HEK293 (cell line): ENCODE measurements at regions not wholly inside any gene's neighbourhood (a gene's known extent, or its start where the extent isn't known, plus 50 kb on each side); places are given as distances from the start of the nearest gene placed in this dataset.

Experiments used
- CTCF ChIA-PET: fragments of 350-600 bp; formaldehyde crosslinking; extraction: SDS; loops from one replicate; lab custom pipeline; 2021; ENCODE audit warnings: antibody characterized with exemption; lab: Yijun Ruan, JAX
- POLR2A ChIA-PET: fragments of 300-600 bp; formaldehyde crosslinking; extraction: SDS; loops from one replicate; lab custom pipeline; 2020; ENCODE audit warnings: antibody characterized with exemption, inconsistent platforms; lab: Yijun Ruan, JAX
- H3K27ac ChIP-seq: fragments of 200-500 bp; sonication (Bioruptor generic); 2 replicates; pipeline ENCODE4 v1.5.1; 2014; ENCODE audit warnings: low read depth, low read length, control low read depth, inconsistent platforms; ENCODE audit errors: extremely low read depth
- H3K36me3 ChIP-seq, 2 experiments: fragments of 200-500 bp in 1 of 2; sonication (Bioruptor generic) in 1 of 2; 1 replicate in 1 of 2; 2 replicates in 1 of 2; pipeline ENCODE4 v1.5.1; 2014 to 2017; ENCODE audit warnings: inconsistent platforms in 2 of 2, low read length in 2 of 2; ENCODE audit not compliant: control insufficient read depth in 2 of 2, insufficient read depth in 1 of 2
- H3K4me1 ChIP-seq: fragments of 200-500 bp; sonication (Bioruptor generic); 2 replicates; pipeline ENCODE4 v1.5.1; 2014; ENCODE audit warnings: mild to moderate bottlenecking, low read length, inconsistent platforms; ENCODE audit not compliant: control insufficient read depth, insufficient read depth
- H3K4me3 ChIP-seq: 2 replicates; pipeline ENCODE4 v1.5.1; 2011; ENCODE audit warnings: low read depth, mild to moderate bottlenecking, control low read depth, low read length, moderate library complexity
- H3K9me3 ChIP-seq: fragments of 200-500 bp; sonication (Bioruptor generic); 2 replicates; pipeline ENCODE4 v1.5.1; 2014; ENCODE audit warnings: low read depth, low read length, inconsistent platforms; ENCODE audit not compliant: control insufficient read depth, insufficient read depth
- BCL11A ChIP-seq: fragments of 450-650 bp; formaldehyde crosslinking; IDR thresholded peaks from 2 replicates; pipeline ENCODE4 v1.5.1; 2016; ENCODE audit warnings: low read depth, missing biosample characterization, missing genetic modification characterization
- IKZF3 ChIP-seq: fragments of 450-650 bp; IDR thresholded peaks from 2 replicates; pipeline ENCODE4 v1.5.0; 2018; ENCODE audit warnings: missing biosample characterization, mild to moderate bottlenecking, missing genetic modification characterization, moderate library complexity
- KLF1 ChIP-seq: fragments of 450-650 bp; formaldehyde crosslinking; IDR thresholded peaks from 2 replicates; pipeline ENCODE4 v1.5.1; 2016; ENCODE audit warnings: missing biosample characterization, missing genetic modification characterization
- OVOL3 ChIP-seq: fragments of 450-650 bp; formaldehyde crosslinking; IDR thresholded peaks from 2 replicates; pipeline ENCODE4 v1.5.1; 2016; ENCODE audit warnings: missing biosample characterization, missing genetic modification characterization
- ZIC2 ChIP-seq: fragments of 450-650 bp; formaldehyde crosslinking; IDR thresholded peaks from 2 replicates; pipeline ENCODE4 v1.5.1; 2016; ENCODE audit warnings: missing biosample characterization, missing genetic modification characterization
- ZNF132 ChIP-seq: fragments of 450-650 bp; formaldehyde crosslinking; IDR thresholded peaks from 2 replicates; pipeline ENCODE4 v1.5.1; 2017; ENCODE audit warnings: missing biosample characterization, missing genetic modification characterization, borderline replicate concordance
- ZNF202 ChIP-seq: fragments of 450-650 bp; formaldehyde crosslinking; IDR thresholded peaks from 2 replicates; pipeline ENCODE4 v1.5.1; 2016; ENCODE audit warnings: missing biosample characterization, missing genetic modification characterization, borderline replicate concordance
- ZNF214 ChIP-seq: fragments of 450-650 bp; formaldehyde crosslinking; IDR thresholded peaks from 2 replicates; pipeline ENCODE4 v1.5.1; 2017; ENCODE audit warnings: missing biosample characterization, mild to moderate bottlenecking, missing genetic modification characterization, borderline replicate concordance
- ZNF248 ChIP-seq: fragments of 450-650 bp; formaldehyde crosslinking; IDR thresholded peaks from 2 replicates; pipeline ENCODE4 v1.5.1; 2017; ENCODE audit warnings: missing biosample characterization, missing genetic modification characterization
- ZNF366 ChIP-seq: fragments of 450-650 bp; formaldehyde crosslinking; conservative IDR thresholded peaks from 2 replicates; pipeline ENCODE4 v1.5.1; 2016; ENCODE audit warnings: missing biosample characterization, missing genetic modification characterization
- ZNF423 ChIP-seq: fragments of 450-650 bp; formaldehyde crosslinking; IDR thresholded peaks from 2 replicates; pipeline ENCODE4 v1.5.1; 2016; ENCODE audit warnings: missing biosample characterization, missing genetic modification characterization
- ZNF510 ChIP-seq: fragments of 450-650 bp; formaldehyde crosslinking; IDR thresholded peaks from 2 replicates; pipeline ENCODE4 v1.5.1; 2018; ENCODE audit warnings: mild to moderate bottlenecking, missing genetic modification characterization, missing biosample characterization; ENCODE audit not compliant: insufficient replicate concordance
- ZNF514 ChIP-seq: fragments of 450-650 bp; formaldehyde crosslinking; IDR thresholded peaks from 2 replicates; pipeline ENCODE4 v1.5.1; 2016; ENCODE audit warnings: missing biosample characterization, missing genetic modification characterization
- ZNF530 ChIP-seq: fragments of 450-650 bp; formaldehyde crosslinking; IDR thresholded peaks from 2 replicates; pipeline ENCODE4 v1.5.1; 2016; ENCODE audit warnings: low read depth, missing biosample characterization, missing genetic modification characterization
- ZNF600 ChIP-seq: fragments of 450-650 bp; formaldehyde crosslinking; IDR thresholded peaks from 2 replicates; pipeline ENCODE4 v1.5.1; 2016; ENCODE audit warnings: missing biosample characterization, missing genetic modification characterization
- ZNF624 ChIP-seq: fragments of 450-650 bp; formaldehyde crosslinking; IDR thresholded peaks from 2 replicates; pipeline ENCODE4 v1.5.1; 2017; ENCODE audit warnings: missing biosample characterization, missing genetic modification characterization
- ZNF629 ChIP-seq: fragments of 450-650 bp; formaldehyde crosslinking; IDR thresholded peaks from 2 replicates; pipeline ENCODE4 v1.5.1; 2017; ENCODE audit warnings: missing biosample characterization, missing genetic modification characterization
- ZNF792 ChIP-seq: fragments of 450-650 bp; formaldehyde crosslinking; IDR thresholded peaks from 2 replicates; pipeline ENCODE4 v1.5.1; 2016; ENCODE audit warnings: missing biosample characterization, missing genetic modification characterization
- ZSCAN23 ChIP-seq: fragments of 450-650 bp; formaldehyde crosslinking; IDR thresholded peaks from 2 replicates; pipeline ENCODE4 v1.5.1; 2016; ENCODE audit warnings: missing biosample characterization, missing genetic modification characterization
- TF ChIP-seq, protein P1 (sequence below): fragments of 450-650 bp; formaldehyde crosslinking; IDR thresholded peaks from 2 replicates; pipeline ENCODE4 v1.5.1; 2017; ENCODE audit warnings: missing biosample characterization, missing genetic modification characterization
- TF ChIP-seq, protein P2 (sequence below): fragments of 450-650 bp; formaldehyde crosslinking; IDR thresholded peaks from 2 replicates; pipeline ENCODE4 v1.5.1; 2016; ENCODE audit warnings: missing biosample characterization, missing genetic modification characterization

DNA sequence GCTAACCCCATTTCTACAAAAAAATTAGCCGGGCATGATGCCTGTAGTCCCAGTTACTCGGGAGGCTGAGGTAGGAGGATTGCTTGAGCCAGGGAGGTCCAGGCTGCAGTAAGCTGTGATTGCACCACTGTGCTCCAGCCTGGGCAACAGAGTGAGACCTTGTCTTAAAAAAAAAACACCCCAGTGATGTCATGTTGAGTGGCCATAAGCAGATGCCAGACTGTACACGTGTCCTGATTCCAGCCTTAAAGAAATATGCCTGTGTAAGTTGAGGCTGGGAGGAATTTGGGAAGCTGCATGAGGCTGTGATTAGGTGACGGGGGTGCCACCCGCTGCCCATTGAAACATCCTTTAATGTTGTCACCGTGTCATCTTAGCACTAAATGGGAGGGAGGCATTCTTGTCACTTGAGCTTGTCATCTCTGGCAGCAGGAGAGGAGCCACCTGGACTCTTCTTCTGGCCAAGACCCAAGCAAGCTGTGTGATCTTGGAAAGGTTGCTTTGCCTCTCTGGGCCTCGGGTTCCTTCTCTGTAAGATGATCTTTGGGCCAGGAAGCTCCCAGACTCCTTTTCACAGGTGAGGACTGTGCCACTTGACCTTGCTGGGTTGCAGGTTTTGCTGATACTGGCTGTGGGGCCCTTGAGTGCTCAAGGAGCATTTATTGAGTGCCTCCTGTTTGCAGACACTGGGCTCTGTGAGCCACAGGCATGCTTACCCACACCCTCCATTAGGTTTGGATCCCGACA is 98.3 kb upstream of the CIBAR2 start (continued):
- TF ChIP-seq ZNF792 = peak; percentile 75; the same call in 1 of the 2 replicates
- no peak for TF ChIP-seq IKZF3 (tag by site-specific recombination)

DNA sequence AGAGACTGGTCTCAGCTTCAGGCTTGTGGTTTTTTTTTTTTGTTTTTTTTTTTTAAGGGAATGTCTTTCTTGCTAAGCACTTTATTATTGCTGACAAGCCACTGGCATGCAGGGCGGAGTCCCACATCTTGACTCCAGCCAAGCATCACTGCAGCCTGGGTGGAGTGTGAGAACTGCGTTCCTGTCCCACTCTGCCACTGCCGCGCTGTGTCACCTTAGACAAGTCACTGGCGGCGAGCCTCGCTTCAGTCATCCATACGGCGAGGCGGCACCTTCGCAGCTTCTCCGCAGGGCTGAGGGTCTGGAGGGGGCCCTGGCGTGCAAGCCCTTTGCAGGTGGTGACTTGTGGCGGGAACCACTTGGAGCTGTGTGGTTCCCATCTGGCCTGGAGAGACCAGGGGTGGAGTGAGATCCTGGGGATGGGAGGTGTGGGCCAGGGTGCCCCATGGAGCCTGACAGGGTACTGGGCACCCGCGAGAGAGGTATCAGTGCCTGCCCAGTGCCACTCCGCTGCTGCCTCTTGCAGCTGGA is 99.1 kb upstream of the CIBAR2 start:
- peaks cover 0 to 6% of the 10 kb centered on the region in 2 experiments; a peak in 1 of 3 replicates for H3K36me3 ChIP-seq
- H3K27ac ChIP-seq = no peak overlapping the region
- ChIA-PET CTCF (interaction anchor here (1.4 kb wide), 1 partner anchor 96 kb away, joined by 4 read pairs; no protein-coding TSS in a partner anchor), POLR2A (no interaction called here)
- TF ChIP-seq ZIC2 (tag by site-specific recombination) = no peak
- peak; percentile 59 for TF ChIP-seq KLF1 (tag by site-specific recombination)
- no peaks in the 10 kb centered on the region for H3K4me1 ChIP-seq
- H3K9me3 ChIP-seq = no peaks in the 10 kb centered on the region
- no peak overlapping the region for H3K4me3 ChIP-seq

DNA sequence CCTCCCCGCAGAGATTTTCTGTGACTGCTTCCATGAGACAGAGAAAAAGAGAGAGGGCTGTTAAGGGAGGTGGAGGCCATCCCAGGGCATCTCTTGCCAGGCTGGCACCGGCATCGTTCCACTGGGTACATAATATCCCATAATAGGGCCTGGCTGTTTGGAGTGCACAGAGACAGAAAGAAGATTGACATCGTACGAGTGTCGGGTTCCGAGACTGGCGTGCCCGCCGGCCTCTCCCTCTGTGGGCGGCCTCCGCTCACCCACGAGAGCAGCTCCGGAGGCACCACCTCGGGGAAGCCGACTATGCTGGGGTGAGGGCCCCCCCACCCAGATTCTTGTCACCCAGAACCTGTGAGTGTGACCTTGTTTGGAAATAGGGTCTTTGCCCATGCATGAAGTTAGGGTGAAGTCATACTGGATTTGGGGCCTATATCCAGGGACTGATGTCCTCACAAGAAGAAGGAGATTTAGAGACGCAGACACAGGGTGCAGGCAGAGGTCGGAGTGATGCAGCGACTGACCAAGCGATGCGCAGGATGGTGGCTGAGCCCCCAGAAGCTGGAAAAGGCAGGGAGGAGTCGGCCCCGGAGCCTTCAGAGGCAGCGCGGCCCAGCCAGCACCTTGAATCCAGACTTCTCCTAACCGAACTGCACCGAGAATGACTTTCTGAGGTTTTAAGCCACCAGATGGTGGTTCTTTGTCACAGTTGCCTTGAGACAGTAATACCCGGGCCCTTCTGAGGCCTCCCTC is 101.8 kb upstream of the CIBAR2 start:
- no peaks in the 10 kb centered on the region for H3K4me1 ChIP-seq
- POLR2A ChIA-PET = no interaction called here
- no peaks in the 10 kb centered on the region for H3K36me3 ChIP-seq
- H3K27ac ChIP-seq = no peak overlapping the region
- TF ChIP-seq ZSCAN23 (tag by site-specific recombination) (no peak), ZNF514 (tag by site-specific recombination) (no peak), OVOL3 (tag by site-specific recombination) (no peak), ZNF366 (no peak), ZNF629 (no peak), ZNF530 (tag by site-specific recombination) (no peak), ZNF214 (no peak), ZNF600 (no peak), ZNF132 (tag by site-specific recombination) (no peak), ZNF510 (tag by site-specific recombination) (no peak), BCL11A (tag by site-specific recombination) (no peak), ZNF423 (tag by site-specific recombination) (no peak), ZNF202 (tag by site-specific recombination) (no peak), ZNF248 (tag by site-specific recombination) (no peak), ZNF624 (tag by site-specific recombination) (no peak)
- TF ChIP-seq, protein P1, sequence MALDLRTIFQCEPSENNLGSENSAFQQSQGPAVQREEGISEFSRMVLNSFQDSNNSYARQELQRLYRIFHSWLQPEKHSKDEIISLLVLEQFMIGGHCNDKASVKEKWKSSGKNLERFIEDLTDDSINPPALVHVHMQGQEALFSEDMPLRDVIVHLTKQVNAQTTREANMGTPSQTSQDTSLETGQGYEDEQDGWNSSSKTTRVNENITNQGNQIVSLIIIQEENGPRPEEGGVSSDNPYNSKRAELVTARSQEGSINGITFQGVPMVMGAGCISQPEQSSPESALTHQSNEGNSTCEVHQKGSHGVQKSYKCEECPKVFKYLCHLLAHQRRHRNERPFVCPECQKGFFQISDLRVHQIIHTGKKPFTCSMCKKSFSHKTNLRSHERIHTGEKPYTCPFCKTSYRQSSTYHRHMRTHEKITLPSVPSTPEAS (tag by site-specific recombination) = no peak
- TF ChIP-seq, protein P2, sequence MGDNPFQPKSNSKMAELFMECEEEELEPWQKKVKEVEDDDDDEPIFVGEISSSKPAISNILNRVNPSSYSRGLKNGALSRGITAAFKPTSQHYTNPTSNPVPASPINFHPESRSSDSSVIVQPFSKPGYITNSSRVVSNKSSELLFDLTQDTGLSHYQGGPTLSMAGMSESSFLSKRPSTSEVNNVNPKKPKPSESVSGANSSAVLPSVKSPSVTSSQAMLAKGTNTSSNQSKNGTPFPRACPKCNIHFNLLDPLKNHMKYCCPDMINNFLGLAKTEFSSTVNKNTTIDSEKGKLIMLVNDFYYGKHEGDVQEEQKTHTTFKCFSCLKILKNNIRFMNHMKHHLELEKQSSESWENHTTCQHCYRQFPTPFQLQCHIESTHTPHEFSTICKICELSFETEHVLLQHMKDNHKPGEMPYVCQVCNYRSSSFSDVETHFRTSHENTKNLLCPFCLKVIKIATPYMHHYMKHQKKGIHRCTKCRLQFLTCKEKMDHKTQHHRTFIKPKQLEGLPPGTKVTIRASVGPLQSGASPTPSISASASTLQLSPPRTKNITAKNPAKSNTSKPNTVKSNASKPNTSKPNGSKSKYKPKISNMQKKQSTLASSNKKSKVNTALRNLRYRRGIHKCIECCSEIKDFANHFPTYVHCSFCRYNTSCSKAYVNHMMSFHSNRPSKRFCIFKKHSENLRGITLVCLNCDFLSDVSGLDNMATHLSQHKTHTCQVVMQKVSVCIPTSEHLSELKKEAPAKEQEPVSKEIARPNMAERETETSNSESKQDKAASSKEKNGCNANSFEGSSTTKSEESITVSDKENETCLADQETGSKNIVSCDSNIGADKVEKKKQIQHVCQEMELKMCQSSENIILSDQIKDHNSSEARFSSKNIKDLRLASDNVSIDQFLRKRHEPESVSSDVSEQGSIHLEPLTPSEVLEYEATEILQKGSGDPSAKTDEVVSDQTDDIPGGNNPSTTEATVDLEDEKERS (tag by site-specific recombination) = no peak
- CTCF ChIA-PET = no interaction called here
- H3K4me3 ChIP-seq = no peak overlapping the region
- H3K9me3 ChIP-seq = no peaks in the 10 kb centered on the region
